HepG2 (cell line): ENCODE measurements at regions not wholly inside any gene's neighbourhood (a gene's known extent, or its start where the extent isn't known, plus 50 kb on each side); places are given as distances from the start of the nearest gene placed in this dataset.

Experiments
- POLR2A ChIP-seq, 2 experiments: IDR thresholded peaks; 2 replicates each; pipeline ENCODE4 v1.6.1; 2011; ENCODE audit warnings: low read depth in 2 of 2, low read length in 2 of 2, mild to moderate bottlenecking in 1 of 2, moderate library complexity in 1 of 2; ENCODE audit not compliant: insufficient read depth in 1 of 2
- TF ChIP-seq, protein P1 (sequence below): sonication (generic); formaldehyde crosslinking; IDR thresholded peaks from 2 replicates; pipeline ENCODE4 v1.4.0; 2020; ENCODE audit warnings: mild to moderate bottlenecking, low read depth, missing genetic modification reagents
- TF ChIP-seq, protein P2 (sequence below): sonication (generic); formaldehyde crosslinking; IDR thresholded peaks from 2 replicates; pipeline ENCODE4 v1.4.0; 2020; ENCODE audit warnings: mild to moderate bottlenecking, missing genetic modification reagents
- TF ChIP-seq, protein P3 (sequence below): sonication (generic); formaldehyde crosslinking; IDR thresholded peaks from 2 replicates; pipeline ENCODE4 v1.5.0; 2020; ENCODE audit warnings: mild to moderate bottlenecking, missing genetic modification reagents, moderate library complexity

DNA sequence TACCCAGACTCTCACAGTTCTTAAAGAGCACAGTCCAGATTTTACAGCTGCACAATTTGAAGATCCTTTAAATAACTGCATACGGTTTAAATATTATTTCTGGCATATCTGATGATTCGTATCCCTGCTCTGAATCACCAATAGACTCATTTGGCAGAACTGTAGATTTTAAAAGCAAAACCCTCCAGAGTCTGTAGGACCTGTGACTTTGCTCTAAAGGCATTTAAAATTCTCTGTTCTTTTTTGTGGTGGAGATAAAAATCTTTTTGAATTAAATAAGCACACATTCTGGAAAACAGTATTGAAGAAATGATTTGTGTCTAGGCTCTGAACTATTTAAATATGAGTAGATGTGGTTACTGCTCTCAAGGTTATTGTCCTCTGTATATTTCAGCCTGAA, 246.2 kb upstream of the PITX2 start:
- TF ChIP-seq, protein P1, sequence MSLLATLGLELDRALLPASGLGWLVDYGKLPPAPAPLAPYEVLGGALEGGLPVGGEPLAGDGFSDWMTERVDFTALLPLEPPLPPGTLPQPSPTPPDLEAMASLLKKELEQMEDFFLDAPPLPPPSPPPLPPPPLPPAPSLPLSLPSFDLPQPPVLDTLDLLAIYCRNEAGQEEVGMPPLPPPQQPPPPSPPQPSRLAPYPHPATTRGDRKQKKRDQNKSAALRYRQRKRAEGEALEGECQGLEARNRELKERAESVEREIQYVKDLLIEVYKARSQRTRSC (CRISPR knock-in tag) = no peak
- no peak for TF ChIP-seq POLR2A (IDR thresholded peaks at IDR 0.05; ENCODE audit: insufficient read depth in 1 of 2, low read depth in 2 of 2, low read length in 2 of 2)
- TF ChIP-seq, protein P2, sequence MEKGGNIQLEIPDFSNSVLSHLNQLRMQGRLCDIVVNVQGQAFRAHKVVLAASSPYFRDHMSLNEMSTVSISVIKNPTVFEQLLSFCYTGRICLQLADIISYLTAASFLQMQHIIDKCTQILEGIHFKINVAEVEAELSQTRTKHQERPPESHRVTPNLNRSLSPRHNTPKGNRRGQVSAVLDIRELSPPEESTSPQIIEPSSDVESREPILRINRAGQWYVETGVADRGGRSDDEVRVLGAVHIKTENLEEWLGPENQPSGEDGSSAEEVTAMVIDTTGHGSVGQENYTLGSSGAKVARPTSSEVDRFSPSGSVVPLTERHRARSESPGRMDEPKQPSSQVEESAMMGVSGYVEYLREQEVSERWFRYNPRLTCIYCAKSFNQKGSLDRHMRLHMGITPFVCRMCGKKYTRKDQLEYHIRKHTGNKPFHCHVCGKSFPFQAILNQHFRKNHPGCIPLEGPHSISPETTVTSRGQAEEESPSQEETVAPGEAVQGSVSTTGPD (CRISPR knock-in tag) = no peak
- TF ChIP-seq, protein P3, sequence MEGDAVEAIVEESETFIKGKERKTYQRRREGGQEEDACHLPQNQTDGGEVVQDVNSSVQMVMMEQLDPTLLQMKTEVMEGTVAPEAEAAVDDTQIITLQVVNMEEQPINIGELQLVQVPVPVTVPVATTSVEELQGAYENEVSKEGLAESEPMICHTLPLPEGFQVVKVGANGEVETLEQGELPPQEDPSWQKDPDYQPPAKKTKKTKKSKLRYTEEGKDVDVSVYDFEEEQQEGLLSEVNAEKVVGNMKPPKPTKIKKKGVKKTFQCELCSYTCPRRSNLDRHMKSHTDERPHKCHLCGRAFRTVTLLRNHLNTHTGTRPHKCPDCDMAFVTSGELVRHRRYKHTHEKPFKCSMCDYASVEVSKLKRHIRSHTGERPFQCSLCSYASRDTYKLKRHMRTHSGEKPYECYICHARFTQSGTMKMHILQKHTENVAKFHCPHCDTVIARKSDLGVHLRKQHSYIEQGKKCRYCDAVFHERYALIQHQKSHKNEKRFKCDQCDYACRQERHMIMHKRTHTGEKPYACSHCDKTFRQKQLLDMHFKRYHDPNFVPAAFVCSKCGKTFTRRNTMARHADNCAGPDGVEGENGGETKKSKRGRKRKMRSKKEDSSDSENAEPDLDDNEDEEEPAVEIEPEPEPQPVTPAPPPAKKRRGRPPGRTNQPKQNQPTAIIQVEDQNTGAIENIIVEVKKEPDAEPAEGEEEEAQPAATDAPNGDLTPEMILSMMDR (CRISPR knock-in tag) = no peak
